ENCODE measurements at regions not wholly inside any gene's neighbourhood (a gene's known extent, or its start where the extent isn't known, plus 50 kb on each side); places are given as distances from the start of the nearest gene placed in this dataset.

GRCh38 chr3:65252266-65252665 lies 564.5 kb upstream of the ADAMTS9 start:
- DNase-seq (ENCODE audit: insufficient read length, low spot score) (no peak), FAIRE-seq (no peak)
- TF ChIP-seq CTCF (IDR thresholded peaks at IDR 0.05; ENCODE audit: insufficient read depth, missing control alignments), result no peak

- DNase-seq (ENCODE audit: insufficient read length, low spot score) (no peak), FAIRE-seq (no peak)
- TF ChIP-seq CTCF (IDR thresholded peaks at IDR 0.05; ENCODE audit: insufficient read depth, missing control alignments), result no peak
Observed at GRCh38 chr3:65251375-65251774, 563.6 kb upstream of the ADAMTS9 start.

GRCh38 chr3:65246561-65246960 lies 558.8 kb upstream of the ADAMTS9 start:
- DNase-seq (ENCODE audit: insufficient read length, low spot score) (no peak), FAIRE-seq (no peak)
- TF ChIP-seq CTCF (IDR thresholded peaks at IDR 0.05; ENCODE audit: insufficient read depth, missing control alignments), result no peak

GRCh38 chr3:65245133-65246063 lies 557.6 kb upstream of the ADAMTS9 start:
- FAIRE-seq (no peak), DNase-seq (ENCODE audit: insufficient read length, low spot score) (no peak)
- peak; percentile 51 for TF ChIP-seq CTCF (IDR thresholded peaks at IDR 0.05; ENCODE audit: insufficient read depth, missing control alignments)

GRCh38 chr3:65240366-65240765 lies 552.6 kb upstream of the ADAMTS9 start:
- TF ChIP-seq CTCF (IDR thresholded peaks at IDR 0.05; ENCODE audit: insufficient read depth, missing control alignments), result no peak
- FAIRE-seq, result no peak

GRCh38 chr3:65238652-65239051 lies 550.9 kb upstream of the ADAMTS9 start:
- DNase-seq (ENCODE audit: insufficient read length, low spot score), result no peak
- TF ChIP-seq CTCF (IDR thresholded peaks at IDR 0.05; ENCODE audit: insufficient read depth, missing control alignments), result no peak
- FAIRE-seq, result no peak

More at GRCh38 chr3:65240366-65240765, 552.6 kb upstream of the ADAMTS9 start:
- no peak for DNase-seq (ENCODE audit: insufficient read length, low spot score)

- no peak for TF ChIP-seq CTCF (IDR thresholded peaks at IDR 0.05; ENCODE audit: insufficient read depth, missing control alignments)
- DNase-seq (ENCODE audit: insufficient read length, low spot score), result no peak
- no peak for FAIRE-seq
Observed at GRCh38 chr3:65234499-65234898, 546.7 kb upstream of the ADAMTS9 start.

Data from D721Med (cell line).